ENCODE measurements at regions not wholly inside any gene's neighbourhood (a gene's known extent, or its start where the extent isn't known, plus 50 kb on each side); places are given as distances from the start of the nearest gene placed in this dataset.

DNA sequence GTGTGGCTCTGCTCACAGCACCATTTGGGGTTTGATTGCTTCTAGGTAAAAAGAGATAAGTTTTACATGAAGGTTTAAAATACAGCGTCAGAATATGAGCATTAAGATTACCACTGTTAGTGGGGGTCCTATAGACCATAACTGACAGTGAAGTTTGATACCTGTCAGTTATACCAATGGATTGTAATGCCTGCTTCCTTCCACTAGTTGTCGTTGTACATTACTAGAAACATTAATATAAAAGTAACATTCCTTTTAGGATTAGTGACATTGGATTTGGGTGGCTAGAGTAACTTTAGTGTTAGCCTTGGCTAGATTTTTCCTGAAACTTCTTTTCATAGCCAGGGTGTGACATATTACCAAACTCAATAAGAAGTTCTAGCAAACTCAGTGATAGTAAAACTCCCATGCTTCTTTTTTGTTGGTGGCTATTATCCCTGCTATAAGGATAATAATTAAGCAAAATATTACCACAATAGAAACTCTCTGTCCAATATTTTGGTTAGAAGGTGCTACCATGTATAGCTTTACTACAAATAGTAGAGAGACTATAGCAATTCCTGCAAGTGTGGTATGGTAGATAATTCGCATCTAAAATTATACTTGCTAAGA, 57.1 kb downstream of the FAM181B start:
- no peak for DNase-seq (ENCODE audit: low read depth, low spot score)

DNA sequence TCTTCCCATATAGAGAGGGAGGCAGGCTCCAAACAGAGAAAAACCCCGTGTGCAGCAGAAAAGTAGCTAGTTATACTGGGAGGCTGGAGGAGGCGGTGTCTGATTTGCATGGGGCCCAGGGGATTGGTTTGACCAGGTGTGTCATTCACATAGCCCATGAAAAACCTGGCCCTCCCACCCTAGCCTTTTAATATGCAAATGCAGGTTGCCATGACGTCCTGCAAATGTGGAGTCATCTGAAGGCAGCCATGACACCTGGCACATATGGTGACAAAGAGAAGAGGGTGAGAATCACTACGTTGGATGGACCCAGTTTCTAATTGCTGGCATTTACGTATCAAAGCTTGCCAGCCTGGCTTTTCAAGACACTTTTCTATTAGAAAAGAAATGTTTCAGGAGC, 57.8 kb downstream of the FAM181B start:
- no peak for DNase-seq (ENCODE audit: low read depth, low spot score)

DNA sequence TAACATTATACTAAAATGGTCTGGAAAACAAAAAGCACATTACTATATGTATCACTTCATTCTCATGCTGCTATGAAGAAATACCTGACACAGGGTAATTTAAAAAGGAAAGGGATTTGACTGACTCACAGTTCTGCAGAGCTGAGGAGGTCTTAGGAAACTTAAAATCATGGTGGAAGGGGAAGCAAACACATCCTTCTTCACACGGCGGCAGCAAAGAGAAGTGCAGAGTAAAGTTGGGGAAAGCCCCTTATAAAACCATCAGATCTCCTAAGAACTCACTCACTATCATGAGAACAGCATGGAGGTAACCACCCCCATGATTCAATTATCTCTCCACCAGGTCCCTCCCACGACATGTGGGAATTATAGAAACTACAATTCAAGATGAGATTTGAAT, 60.0 kb downstream of the FAM181B start:
- DNase-seq (ENCODE audit: low read depth, low spot score): no peak

DNA sequence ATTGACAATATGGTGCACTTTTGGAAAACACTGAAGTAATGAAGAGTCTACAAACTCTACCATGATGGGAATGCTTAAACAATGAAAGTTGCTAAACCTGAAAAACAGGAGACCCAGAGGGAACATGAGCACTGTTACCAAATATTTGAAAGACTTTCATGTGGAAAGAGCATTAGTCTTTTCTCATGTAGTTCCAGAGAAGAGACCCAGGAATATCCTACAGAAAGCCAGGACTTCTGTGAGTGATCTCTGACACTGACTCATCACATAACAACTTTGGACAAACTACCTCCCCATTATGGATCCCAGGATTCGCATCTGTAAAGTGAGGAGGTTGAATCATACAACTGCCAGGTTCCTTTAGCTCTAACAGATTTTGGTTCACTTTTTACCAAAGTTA, 62.2 kb downstream of the FAM181B start:
- no peak for DNase-seq (ENCODE audit: low read depth, low spot score)

DNA sequence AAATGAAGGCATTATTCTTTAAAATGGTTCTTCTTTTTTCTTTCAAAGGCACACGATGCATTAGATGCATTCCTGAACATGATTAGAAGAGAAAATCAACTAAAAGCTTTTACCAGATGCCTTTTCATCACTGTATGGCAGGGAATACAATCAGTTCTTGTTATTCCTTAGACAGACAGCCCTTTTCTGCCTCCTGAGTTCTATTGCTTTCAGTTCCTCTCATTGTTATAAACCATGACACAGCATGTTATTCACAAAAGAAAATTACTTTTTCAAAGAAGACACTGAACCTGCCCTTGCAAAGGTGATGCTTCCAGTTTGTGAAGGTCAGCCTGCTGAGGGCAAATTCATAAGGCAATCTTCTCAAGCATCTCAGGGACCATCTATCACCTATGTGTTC, 70.1 kb downstream of the FAM181B start:
- DNase-seq (ENCODE audit: low read depth, low spot score): no peak

DNA sequence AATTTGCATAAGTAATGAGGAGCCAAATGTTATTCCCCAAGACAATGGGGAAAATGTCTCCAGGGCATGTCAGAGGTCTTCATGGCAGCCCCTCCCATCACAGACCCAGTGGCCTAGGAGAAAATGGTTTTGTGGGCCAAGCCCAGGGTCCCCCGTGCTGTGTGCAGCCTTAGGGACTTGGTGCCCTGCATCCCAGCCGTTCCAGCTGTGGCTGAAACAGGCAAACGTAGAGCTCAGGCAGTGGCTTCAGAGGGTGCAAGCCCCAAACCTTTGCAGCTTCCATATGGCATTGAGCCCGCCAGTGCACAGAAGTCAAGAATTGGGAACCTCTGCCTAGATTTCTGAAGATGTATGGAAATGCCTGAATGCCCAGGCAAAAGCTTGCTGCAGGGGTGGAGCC, 79.9 kb downstream of the FAM181B start:
- DNase-seq (ENCODE audit: low read depth, low spot score): no peak

DNA sequence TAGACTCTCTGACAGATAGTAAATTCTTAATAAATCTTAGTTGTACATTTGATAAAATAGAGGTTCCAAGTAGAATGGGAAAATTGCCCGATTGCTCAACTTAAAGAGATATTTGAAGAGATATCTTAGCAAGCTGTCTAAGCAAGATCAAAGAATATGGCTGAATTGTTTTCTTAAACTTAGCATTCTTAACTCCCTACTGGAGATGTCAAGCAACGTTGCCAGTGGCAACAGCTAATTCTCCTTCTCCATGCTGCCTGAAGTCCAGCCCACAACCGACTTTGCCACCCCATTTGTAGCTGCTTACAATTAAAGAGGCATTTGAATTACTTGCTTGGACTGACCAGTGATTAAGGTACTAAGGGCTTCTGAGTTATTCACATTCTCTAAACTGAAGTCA, 94.4 kb downstream of the FAM181B start:
- no peak for DNase-seq (ENCODE audit: low read depth, low spot score)

DNA sequence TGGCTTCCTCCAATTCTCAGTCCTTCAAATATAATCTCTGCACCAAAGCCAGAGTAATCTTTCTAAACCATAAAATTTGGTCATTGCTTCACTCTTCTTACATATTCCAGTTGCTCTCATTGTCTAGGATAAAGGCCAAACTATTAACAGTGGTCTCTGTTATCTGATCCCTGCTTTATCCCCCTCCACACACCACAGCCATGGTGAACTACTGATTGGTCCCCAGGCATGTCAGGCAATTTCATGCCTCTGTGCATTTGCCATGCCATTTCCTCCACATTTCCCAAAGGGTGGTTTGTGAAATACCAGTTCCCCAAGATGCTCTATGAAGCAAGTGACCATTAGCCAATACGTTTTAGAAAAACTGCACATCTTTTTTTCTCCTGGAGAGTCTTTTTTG, 97.0 kb downstream of the FAM181B start:
- DNase-seq (ENCODE audit: low read depth, low spot score): no peak

DNA sequence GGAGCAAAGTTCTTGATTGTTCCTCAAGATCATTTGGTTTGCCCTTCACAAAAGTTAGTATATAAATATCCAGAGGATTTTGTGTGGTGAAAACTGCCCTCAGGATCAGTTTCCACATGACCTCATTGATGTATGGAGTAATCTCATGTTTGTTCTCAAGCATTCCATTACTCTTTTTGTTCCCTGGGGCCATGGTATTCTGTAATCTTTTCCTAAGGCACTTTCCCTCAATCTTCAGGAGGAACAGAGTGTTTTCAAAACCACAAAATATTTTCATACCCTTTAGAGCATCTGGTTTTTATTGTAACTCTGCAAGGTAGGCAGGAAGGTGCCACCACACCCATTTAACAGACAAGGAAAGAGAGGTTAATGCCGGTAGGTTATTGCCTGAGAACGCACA, 99.6 kb downstream of the FAM181B start:
- no peak for DNase-seq (ENCODE audit: low read depth, low spot score)

DNA sequence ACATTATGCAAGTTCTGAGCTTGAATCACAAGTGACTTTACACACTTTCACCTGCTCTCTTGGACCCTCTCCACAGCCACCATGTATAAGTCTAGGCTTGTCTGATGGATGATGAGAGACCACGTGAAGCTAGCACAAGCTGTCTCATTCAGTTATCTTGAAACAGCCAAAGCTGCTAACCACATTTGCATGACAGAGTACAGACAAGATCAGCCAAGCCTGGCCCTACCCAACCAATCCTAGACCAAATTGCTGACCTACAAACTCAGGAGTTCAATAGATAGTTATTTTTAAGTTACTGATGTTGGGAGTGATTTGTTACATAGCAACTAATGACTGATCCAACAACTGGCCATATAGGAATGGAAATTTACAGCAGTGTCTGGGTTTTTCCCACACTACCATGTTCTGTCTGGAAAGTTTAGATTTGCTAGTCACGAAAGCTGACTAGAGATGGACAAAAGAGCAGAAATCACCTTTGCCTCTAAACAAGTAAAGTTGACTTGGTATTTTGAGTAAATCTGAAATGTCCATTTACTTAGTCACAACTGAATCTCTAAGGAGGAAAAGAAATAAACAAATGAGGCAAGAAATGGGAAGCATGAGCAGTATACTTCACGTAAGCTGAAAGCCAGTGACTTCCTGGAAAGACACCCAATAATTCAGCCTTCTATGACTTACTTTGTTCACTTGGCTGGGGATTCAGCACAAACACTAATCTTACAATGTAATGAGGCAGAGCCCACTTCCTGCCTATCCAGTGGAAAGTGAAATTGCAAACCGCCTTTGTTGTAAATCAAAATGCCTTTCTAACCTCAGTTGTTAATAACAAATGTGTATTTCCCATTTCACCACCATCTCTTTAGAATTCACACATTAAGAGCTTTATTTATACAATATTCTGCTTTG, 101.7 kb downstream of the FAM181B start:
- no peak for DNase-seq (ENCODE audit: low read depth, low spot score)

DNA sequence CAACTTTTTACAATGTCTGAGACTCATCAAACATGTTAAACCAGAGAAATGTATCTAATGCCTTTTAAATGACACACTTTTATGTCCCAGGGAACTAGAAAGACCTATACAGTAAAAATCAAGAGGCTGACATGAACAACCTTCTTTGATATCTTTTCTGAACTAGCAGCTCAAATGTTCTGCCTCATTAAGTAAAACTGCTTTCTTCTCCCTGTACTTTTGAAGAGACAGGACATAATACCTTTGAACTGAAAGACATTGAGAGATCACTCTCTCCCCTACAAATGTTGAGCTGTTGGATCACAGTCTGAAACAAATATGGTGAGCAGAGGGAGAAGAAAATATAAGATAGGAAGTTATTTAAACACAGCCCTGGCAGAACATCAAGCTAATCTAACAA, 123.0 kb downstream of the FAM181B start:
- DNase-seq (ENCODE audit: low read depth, low spot score): no peak

DNA sequence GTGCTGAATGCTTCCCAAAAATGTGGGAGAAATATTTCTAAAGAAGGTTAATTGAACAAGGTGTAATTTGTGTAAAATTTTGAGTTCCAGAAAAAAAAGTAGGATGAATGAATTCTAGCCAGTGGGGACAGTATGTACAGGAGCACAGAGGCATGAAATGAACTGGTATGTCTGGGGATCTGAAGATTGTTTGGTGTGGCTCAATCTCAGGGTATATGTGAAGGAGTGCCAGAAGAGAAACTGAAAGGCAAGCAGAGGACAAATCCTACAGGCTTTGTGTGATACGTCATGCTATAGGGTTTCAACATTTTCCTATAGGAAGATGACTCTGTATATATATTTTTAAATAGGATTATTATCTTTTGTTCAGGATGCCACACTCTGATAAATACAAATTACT, 126.9 kb downstream of the FAM181B start:
- DNase-seq (ENCODE audit: low read depth, low spot score): no peak

DNA sequence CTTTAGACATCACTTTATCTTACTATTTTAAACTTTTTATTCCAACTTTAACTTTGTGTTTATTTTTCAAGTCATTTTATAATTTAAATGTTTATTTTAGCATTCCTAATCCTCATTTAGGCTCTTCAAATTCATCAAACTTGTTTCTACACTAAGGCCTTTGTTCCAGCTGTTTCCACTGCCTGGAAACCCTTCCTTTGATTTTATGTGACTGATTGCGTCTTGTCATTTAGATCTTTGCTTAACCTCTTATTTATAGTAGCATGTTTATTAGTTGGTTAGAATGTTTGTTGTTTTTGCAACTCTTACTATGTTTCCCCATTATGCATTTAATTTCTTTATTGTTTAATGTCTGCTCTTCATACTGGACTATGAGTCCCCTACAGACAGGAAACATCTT, 132.0 kb downstream of the FAM181B start:
- no peak for DNase-seq (ENCODE audit: low read depth, low spot score)

DNA sequence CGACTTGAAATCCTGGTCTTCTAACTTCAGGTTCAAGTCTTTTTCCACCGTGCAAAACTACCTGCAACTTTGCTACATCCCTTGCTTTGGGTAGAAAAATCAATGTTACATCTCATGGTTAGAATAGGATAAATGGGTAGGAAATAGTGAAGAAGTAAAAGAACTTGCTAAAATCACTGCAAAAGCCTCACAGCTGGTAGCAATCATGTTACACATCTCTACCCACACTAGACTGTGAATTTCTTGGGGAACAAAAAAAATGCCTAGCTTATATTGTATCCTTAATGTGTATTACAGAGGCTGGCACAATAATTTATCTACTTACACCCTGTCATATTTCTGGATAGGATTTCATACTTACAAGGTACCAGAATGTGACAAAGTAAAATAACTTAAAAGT, 133.8 kb downstream of the FAM181B start:
- DNase-seq (ENCODE audit: low read depth, low spot score): no peak

DNA sequence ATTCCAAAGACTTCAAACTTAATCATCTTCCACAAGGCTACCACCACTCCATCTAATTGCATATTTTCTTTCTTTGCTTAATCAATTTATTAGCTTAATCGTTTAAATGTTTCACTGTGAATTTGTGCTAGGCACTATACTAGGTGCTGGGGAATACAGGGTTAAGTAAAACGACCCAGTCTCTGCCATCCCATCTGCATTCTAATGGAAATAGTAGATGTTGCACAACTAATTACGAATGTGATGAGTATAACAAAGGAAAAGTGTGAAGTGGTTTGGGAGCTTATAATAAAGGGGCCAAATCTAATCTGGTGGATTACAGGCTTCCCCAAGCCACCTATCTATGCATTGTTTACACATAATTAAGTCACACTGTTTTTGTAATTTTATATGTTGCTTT, 147.1 kb downstream of the FAM181B start:
- no peak for DNase-seq (ENCODE audit: low read depth, low spot score)

DNA sequence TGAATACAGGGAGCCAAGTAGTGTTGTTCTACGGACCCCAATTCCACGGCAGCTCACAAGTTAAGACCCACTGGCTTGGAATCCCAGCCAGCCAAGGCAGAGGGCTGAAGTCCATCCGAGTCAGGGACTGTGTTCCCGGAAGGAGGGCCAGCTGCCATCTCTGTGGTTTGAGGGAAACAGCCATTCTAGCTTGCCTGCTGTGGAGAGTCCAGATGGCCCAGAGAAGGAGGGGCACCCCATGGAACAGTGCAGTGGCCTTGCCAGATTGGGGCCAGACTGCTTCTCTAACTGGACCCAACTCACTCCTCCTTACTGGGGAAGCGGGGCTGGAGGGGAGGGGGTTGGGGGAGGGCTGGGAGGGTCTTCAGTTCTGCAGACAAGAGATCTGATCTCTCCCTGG, 156.4 kb downstream of the FAM181B start:
- DNase-seq (ENCODE audit: low read depth, low spot score): no peak

DNA sequence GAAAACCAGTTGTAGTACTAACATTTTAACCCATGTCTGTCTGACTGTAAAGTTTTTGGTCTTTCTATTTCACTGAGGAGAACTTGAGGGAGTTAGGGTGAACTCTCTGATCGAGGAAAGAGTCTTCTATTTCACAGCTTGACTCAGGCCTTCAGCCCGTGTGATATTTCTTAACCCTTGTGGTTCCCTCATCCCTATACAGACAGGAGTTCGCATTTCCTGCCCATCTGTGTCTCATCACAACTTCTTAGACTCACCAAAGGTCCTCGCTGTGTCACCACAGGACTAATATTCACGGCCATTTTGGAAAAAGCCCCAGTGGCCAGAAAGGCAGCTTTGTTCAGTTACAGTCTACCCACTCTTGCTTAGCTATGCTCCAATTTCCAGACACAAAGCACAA, 172.8 kb downstream of the FAM181B start:
- no peak for DNase-seq (ENCODE audit: low read depth, low spot score)

DNA sequence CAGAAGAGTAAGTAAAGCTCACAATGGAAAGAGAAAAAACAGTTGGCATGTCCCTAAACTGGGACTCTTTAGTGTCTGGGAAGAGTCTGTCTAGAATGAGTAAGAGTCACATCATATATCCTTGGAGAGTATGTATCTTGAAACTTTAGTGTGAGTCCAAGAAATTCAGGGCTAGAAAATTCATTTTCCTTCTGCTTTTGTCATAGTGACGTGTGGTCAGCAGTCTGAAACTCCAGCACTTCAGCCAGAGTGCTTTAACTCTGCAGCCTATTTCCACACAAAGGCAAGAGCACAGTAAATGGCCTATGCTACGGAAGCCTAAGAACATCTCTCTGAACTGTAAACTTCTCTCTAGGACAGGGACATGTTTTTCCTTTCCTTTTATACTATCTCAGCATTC, 174.1 kb downstream of the FAM181B start:
- no peak for DNase-seq (ENCODE audit: low read depth, low spot score)

DNA sequence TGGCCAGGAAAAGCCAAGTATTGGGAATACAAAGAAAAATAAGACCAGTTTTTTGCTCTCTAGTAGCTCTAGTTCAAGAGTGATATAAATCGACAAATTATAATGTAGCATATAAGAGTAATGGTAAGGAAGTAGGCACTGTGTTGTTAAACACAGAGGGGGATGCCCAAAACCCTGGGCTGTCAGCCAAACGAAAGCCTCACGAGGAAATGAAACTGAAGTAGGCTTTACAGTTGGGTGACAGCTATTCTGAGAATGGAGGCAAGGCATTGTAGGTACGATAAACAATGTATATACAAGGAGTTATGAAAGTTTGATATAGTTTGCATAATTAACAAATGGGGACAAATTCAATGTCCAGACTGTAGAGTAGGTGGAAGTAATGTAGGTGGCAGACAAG, 176.4 kb downstream of the FAM181B start:
- no peak for DNase-seq (ENCODE audit: low read depth, low spot score)

DNA sequence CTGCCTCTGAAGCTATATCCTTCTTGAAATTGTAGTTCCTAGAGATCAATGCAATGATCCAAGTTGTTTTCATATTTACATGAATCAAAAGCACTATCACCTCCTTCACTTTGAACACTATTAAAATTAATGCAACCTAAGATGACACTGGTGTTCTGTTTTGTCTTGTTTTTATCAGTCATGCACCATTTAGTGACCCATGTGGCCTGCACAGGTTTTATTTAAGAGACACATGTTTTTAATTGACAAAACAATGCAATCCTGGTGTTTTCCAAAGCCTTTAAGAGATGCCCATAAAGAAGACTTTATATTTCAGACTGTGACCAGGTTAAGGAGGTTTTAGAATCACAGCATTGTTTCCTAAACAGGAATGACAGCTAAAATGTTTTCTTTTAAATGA, 177.5 kb downstream of the FAM181B start:
- no peak for DNase-seq (ENCODE audit: low read depth, low spot score)

DNA sequence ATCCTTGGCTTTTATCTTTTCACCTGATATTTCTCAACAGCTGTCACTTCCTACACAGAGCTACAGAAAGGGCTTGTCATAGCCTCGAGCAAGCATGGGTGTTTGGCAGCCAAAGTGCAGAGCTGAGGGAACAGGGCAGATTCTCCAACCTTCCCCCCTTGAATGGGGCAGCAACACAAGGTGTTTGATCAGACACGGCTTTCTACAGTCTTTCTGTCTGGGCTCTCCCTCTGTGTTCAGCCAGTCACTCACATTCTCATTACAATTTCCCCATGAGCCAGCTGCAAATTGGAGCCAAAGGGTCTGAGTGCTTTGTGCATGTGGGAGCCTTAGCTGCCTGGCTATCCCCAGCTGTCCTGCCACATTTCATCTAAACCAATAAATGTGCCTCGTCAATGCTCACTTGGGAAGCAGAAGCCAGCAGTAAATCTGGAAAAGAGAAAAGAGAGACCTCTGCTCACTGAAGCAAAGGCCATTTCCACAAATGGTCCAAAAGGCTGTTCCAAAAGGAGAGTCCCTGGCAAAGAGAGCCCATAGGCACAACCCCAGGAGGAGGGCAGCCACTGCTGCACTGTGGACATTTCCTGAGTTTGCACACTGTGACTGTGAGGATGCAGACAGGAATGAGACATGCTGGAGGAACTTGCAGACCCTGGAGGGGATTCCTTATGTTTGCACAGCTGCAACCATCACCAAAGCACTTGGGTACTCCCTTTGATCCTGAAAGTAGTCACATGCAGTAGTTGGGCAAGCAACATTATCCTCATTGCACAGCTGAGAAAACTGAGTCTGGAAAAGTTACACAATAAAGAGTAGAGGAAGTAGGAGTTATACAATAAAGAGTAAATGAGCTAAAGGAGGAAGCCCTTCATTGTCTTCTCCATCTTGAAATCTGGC, 186.8 kb downstream of the FAM181B start:
- DNase-seq (ENCODE audit: low read depth, low spot score): no peak

DNA sequence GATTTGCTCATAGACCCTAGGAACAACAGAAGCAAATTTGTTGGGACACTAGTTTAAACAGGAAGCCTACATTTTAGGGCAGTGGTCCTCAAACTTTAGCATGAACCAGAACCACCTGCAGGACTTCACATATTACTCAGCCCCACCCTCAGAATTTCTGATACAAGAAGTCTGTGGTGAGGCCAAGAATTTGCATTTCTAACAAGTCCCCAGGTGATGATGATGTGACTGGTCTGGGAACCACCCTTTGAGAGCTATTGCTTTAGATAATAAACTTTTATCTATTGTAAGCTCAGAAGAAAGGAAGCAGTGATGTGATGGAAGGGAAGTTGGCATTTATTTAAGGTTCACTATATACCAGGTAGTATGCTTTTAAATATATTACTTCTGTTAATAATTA, 194.0 kb downstream of the FAM181B start:
- no peak for DNase-seq (ENCODE audit: low read depth, low spot score)
